GM10266 (cell line): ENCODE measurements at regions not wholly inside any gene's neighbourhood (a gene's known extent, or its start where the extent isn't known, plus 50 kb on each side); places are given as distances from the start of the nearest gene placed in this dataset.
"Not testable (repeated sequence)": the region's sequence is repeated elsewhere in the genome, so short reads cannot be mapped to it uniquely, and the experiment has no call there.

Source experiments
- DNase-seq: peaks from one replicate; pipeline ENCODE4 v3.0.0; 2012; ENCODE audit errors: extremely low spot score
- CTCF ChIP-seq: IDR thresholded peaks from 2 replicates; pipeline ENCODE4 v1.5.1; 2012; ENCODE audit warnings: mild to moderate bottlenecking, low read depth; ENCODE audit not compliant: control insufficient read depth, insufficient read depth; ENCODE audit errors: missing control alignments

GRCh38 chr4:177989503-177990201, 547.4 kb upstream of the AGA start:
- DNase-seq, result no peak
- no peak for TF ChIP-seq CTCF

GRCh38 chr4:178003098-178003657, 560.9 kb upstream of the AGA start:
- DNase-seq, result no peak
- no peak for TF ChIP-seq CTCF

- TF ChIP-seq CTCF, result no peak
- DNase-seq, result no peak
These were observed 568.4 kb upstream of the AGA start for GRCh38 chr4:178010596-178010995.

- DNase-seq, result not testable (repeated sequence)
These were observed 572.8 kb upstream of the AGA start for GRCh38 chr4:178015046-178015445.

- DNase-seq, result no peak
- TF ChIP-seq CTCF, result no peak
These were observed 584.8 kb upstream of the AGA start for GRCh38 chr4:178026999-178027398.

- no peak for TF ChIP-seq CTCF
- DNase-seq, result no peak
These were observed 585.6 kb upstream of the AGA start for GRCh38 chr4:178027796-178028195.

GRCh38 chr4:178028481-178028880, 586.2 kb upstream of the AGA start:
- DNase-seq, result no peak
- no peak for TF ChIP-seq CTCF
